Esophagus muscularis mucosa (tissue), 4 donors: ENCODE measurements at regions not wholly inside any gene's neighbourhood (a gene's known extent, or its start where the extent isn't known, plus 50 kb on each side); places are given as distances from the start of the nearest gene placed in this dataset.
"Not testable (repeated sequence)": the region's sequence is repeated elsewhere in the genome, so short reads cannot be mapped to it uniquely, and the experiment has no call there.

Experiments used
- DNase-seq: peaks from one replicate; pipeline ENCODE4 v3.0.0-alpha.2; 2017; ENCODE audit errors: extremely low spot score
- H3K27ac ChIP-seq, 4 donors: fragments of 200-600 bp; sonication (generic); replicated peaks in 1 of 4; 1 replicate in 3 of 4; 2 replicates in 1 of 4; pipeline ENCODE4 v1.5.1; 2016 to 2019; ENCODE audit warnings: mild to moderate bottlenecking in 1 of 4
- H3K27me3 ChIP-seq, 4 donors: fragments of 200-600 bp; sonication (generic); one replicate each; pipeline versions ENCODE4 v1.5.1 to v1.6.0; 2016 to 2019
- H3K36me3 ChIP-seq, 4 donors: fragments of 200-600 bp; sonication (generic); one replicate each; pipeline ENCODE4 v1.5.1; 2016 to 2019
- H3K4me1 ChIP-seq, 4 donors: fragments of 200-600 bp; sonication (generic); one replicate each; pipeline ENCODE4 v1.5.1; 2016 to 2019
- H3K4me3 ChIP-seq, 4 donors: fragments of 200-600 bp; sonication (generic); 1 replicate in 2 of 4; 2 replicates in 2 of 4; pipeline ENCODE4 v1.5.1; 2016 to 2019; ENCODE audit warnings: mild to moderate bottlenecking in 4 of 4, moderate library complexity in 1 of 4
- H3K9me3 ChIP-seq, 4 donors: fragments of 200-600 bp; sonication (generic); 1 replicate in 3 of 4; 2 replicates in 1 of 4; pipeline ENCODE4 v1.5.1; 2016 to 2019
- CTCF ChIP-seq, 3 experiments: fragments of 200-600 bp in 2 of 3; fragments of 450-650 bp in 1 of 3; sonication (generic) in 2 of 3; IDR thresholded peaks; one replicate each; pipeline ENCODE4 v1.5.1; 2017 to 2019; ENCODE audit warnings: antibody characterized with exemption in 3 of 3, mild to moderate bottlenecking in 2 of 3, moderate library complexity in 1 of 3
- EP300 ChIP-seq: sonication (generic); formaldehyde crosslinking; IDR thresholded peaks from one replicate; pipeline ENCODE4 v1.6.1; 2017; ENCODE audit warnings: antibody characterized with exemption
- POLR2A ChIP-seq: fragments of 450-650 bp; IDR thresholded peaks from one replicate; pipeline ENCODE4 v1.6.1; 2017; ENCODE audit warnings: antibody characterized with exemption, moderate library complexity, mild to moderate bottlenecking, low read depth
- POLR2AphosphoS5 ChIP-seq, 2 donors: sonication (generic); formaldehyde crosslinking; IDR thresholded peaks; one replicate each; pipeline ENCODE4 v1.6.1; 2017; ENCODE audit warnings: antibody characterized with exemption in 2 of 2
- WGBS: methylation state at CpG from one replicate; pipeline ENCODE4 v1.1.5; 2018; 5-methylcytosine and 5-hydroxymethylcytosine counted together
- intact Hi-C: fragments of 100-400 bp; cut with DNase I; formaldehyde crosslinking; loops from one replicate; pipeline ENCODE4 v1.15.1; 2023

DNA sequence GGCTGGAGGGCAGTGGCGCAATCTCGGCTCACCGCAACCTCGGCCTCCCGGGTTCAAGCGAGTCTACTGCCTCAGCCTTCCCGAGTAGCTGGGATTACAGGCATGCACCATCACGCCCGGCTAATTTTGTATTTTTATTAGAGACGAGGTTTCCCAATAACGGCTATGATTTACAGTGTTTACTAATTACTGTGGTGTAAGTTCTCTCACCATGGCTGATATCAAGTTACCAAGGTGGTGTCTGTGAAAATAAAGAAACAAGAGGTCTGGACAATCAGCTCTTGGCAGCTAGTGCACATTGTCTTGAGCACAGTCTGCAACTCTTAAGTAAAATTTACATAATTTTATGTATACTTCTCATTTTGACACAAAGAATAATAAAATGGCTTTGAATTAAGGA, 385.5 kb upstream of the COX7C start:
- Histone ChIP-seq H3K4me3 (no peak overlapping the region), H3K4me1 (no peaks in the 10 kb centered on the region), H3K27me3 (no peaks in the 10 kb centered on the region), H3K9me3 (no peaks in the 10 kb centered on the region), H3K27ac (no peak overlapping the region), H3K36me3 (no peaks in the 10 kb centered on the region)
- WGBS: 85% methylated on average over 11 of the region's 11 CpGs
- DNase-seq: no peak
- intact Hi-C loops: no loop called here
- no peak for TF ChIP-seq EP300
- no peak for TF ChIP-seq POLR2A
- no peak for TF ChIP-seq POLR2AphosphoS5 (IDR thresholded peaks at IDR 0.05)
- TF ChIP-seq CTCF (IDR thresholded peaks at IDR 0.05): no peak

DNA sequence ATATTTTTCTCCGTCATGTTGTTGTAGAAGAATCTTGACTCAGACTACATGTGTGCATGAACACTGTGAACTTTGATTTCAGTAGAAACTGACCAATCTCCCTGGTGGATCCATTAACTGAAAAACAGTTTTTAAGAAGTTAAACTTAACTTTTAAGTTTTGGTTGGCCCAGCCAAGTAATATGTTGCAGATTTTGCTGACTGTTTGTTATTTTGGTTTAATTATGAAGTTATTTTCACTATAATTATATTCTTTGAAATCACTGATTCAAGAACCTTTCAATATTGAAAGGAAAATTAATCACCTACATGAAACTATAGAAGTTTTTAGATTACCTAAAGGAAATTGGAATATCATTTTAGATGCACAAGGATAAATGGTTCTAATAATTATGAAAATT, 373.6 kb upstream of the COX7C start:
- Histone ChIP-seq H3K4me3 (no peak overlapping the region), H3K27ac (no peak overlapping the region), H3K27me3 (no peaks in the 10 kb centered on the region), H3K36me3 (no peaks in the 10 kb centered on the region), H3K4me1 (no peaks in the 10 kb centered on the region), H3K9me3 (no peaks in the 10 kb centered on the region)
- 0% methylated on average over 1 of the region's 1 CpG for WGBS
- TF ChIP-seq EP300 (no peak), CTCF (IDR thresholded peaks at IDR 0.05) (no peak)
- intact Hi-C loops: no loop called here
- no peak for DNase-seq

GRCh38 chr5:86257871-86258270, 359.9 kb upstream of the COX7C start:
- no peaks in the 10 kb centered on the region for H3K27me3 ChIP-seq
- no peak for TF ChIP-seq CTCF (IDR thresholded peaks at IDR 0.05)
- no peak for TF ChIP-seq POLR2AphosphoS5 (IDR thresholded peaks at IDR 0.05)
- no peak for TF ChIP-seq EP300
- TF ChIP-seq POLR2A: no peak
- H3K4me3 ChIP-seq: no peak overlapping the region
- intact Hi-C loops: no loop called here
- no peaks in the 10 kb centered on the region for H3K9me3 ChIP-seq
- no peak overlapping the region for H3K27ac ChIP-seq
- no peaks in the 10 kb centered on the region for H3K4me1 ChIP-seq
- no peak for DNase-seq
- H3K36me3 ChIP-seq: no peaks in the 10 kb centered on the region

DNA sequence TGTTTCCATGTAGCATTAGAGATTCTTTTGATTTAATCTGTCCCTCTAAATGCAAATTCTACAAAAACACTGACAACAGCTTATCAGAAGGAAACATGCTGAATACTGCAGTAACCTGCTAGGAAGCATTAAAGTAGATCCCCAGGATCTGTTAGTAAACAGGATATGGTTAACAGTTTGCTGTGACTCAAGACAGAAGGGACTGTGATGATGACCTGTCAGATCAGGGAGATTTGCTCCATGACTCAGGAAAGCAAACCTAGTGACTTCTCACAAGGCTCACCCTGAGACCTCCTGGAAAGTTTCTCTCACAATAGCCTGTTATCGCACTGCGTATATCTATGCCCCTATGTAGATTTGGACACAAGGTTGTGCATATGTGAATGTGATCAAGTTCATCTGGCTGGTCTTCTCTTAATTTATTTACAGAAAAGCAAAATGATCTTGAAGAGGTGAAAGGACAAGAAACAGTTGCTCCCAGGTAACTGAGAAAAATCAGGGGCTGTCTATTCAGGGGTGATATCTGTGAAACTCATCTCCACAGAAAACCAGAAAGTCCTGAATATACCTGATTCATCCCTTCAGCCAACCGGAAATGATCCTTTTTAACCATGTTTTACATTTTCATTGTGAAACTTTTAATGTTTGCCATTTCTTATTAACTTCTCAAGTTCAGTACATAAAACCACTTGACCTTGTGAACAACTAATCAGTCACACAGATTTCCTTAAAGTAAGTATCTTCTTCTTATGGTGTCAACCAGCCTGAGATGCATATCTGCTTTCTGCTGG, 333.1 kb upstream of the COX7C start:
- H3K27ac ChIP-seq, H3K9me3 ChIP-seq, DNase-seq, H3K27me3 ChIP-seq, H3K36me3 ChIP-seq, H3K4me3 ChIP-seq, H3K4me1 ChIP-seq, intact Hi-C loops: not testable (repeated sequence)
- 95% methylated on average over 3 of the region's 3 CpGs for WGBS

DNA sequence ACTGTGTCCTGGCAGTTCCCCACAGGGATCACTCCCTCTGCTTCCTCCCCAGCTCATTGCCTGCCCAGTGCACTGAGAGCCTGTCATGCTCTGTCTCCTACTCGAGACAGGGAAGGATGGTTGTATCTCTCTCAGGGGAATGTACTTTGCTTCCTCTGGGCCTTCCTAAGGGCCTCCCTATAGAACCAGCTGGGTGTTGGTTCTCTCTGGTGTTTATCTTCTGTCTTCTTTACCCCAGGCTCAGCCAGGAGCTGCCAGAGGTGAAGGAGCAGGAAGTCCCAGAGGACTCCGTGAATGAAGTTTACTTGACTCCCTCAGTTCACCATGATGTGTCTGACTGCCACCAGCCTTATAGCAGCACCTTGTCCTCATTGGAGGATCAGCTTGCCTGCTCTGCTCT, 330.3 kb upstream of the COX7C start:
- H3K27ac ChIP-seq, H3K9me3 ChIP-seq, H3K36me3 ChIP-seq, intact Hi-C loops, H3K27me3 ChIP-seq, H3K4me1 ChIP-seq, H3K4me3 ChIP-seq: not testable (repeated sequence)
- DNase-seq: peak; percentile 55
- WGBS: 80% methylated on average over 1 of the region's 2 CpGs

GRCh38 chr5:86289786-86290185, 328.0 kb upstream of the COX7C start:
- H3K9me3 ChIP-seq, H3K4me1 ChIP-seq, H3K27ac ChIP-seq, H3K36me3 ChIP-seq, H3K27me3 ChIP-seq, intact Hi-C loops, H3K4me3 ChIP-seq: not testable (repeated sequence)
- DNase-seq: peak; percentile 53
- 94% methylated on average over 7 of the region's 9 CpGs for WGBS

GRCh38 chr5:86292811-86293210, 324.9 kb upstream of the COX7C start:
- H3K27ac ChIP-seq, H3K4me3 ChIP-seq, intact Hi-C loops, H3K9me3 ChIP-seq, H3K27me3 ChIP-seq, H3K4me1 ChIP-seq, H3K36me3 ChIP-seq: not testable (repeated sequence)
- 97% methylated on average over 6 of the region's 6 CpGs for WGBS
- DNase-seq: peak; percentile 5

- 64% methylated on average over 1 of the region's 1 CpG for WGBS
- H3K27ac ChIP-seq, H3K36me3 ChIP-seq, H3K27me3 ChIP-seq, intact Hi-C loops, H3K4me1 ChIP-seq, H3K9me3 ChIP-seq, DNase-seq, H3K4me3 ChIP-seq: not testable (repeated sequence)
Observed at GRCh38 chr5:86302643-86303042, 315.1 kb upstream of the COX7C start.
